Right lobe of liver (tissue), 6 donors: ENCODE measurements at regions not wholly inside any gene's neighbourhood (a gene's known extent, or its start where the extent isn't known, plus 50 kb on each side); places are given as distances from the start of the nearest gene placed in this dataset.

Source experiments
- ATAC-seq, 4 donors: fragments of 200-7000 bp; cut with Tn5 transposase; one replicate each; pipeline ENCODE4 v1.9.1; 2020; ENCODE audit warnings: mild to moderate bottlenecking in 4 of 4, moderate library complexity in 4 of 4
- DNase-seq, 3 donors: peaks; one replicate each; pipeline ENCODE4 v3.0.0-alpha.2; 2020
- H3K27ac ChIP-seq, 3 donors: fragments of 200-600 bp; one replicate each; pipeline ENCODE4 v1.8.0; 2022
- H3K27me3 ChIP-seq, 2 donors: fragments of 200-600 bp; one replicate each; pipeline ENCODE4 v1.8.0; 2022
- H3K36me3 ChIP-seq, 4 donors: fragments of 200-600 bp; sonication (generic) in 1 of 4; one replicate each; pipeline versions ENCODE4 v1.5.1 to v1.8.0; 2017 to 2022; ENCODE audit warnings: control low read depth in 1 of 4
- H3K4me1 ChIP-seq, 4 donors: fragments of 200-600 bp; sonication (generic) in 1 of 4; one replicate each; pipeline versions ENCODE4 v1.5.1 to v1.8.0; 2017 to 2022; ENCODE audit warnings: control low read depth in 1 of 4
- H3K4me3 ChIP-seq, 3 donors: fragments of 200-600 bp; one replicate each; pipeline ENCODE4 v1.8.0; 2022
- H3K9me3 ChIP-seq, 4 donors: fragments of 200-600 bp; sonication (generic) in 1 of 4; one replicate each; pipeline versions ENCODE4 v1.5.1 to v1.8.0; 2017 to 2022; ENCODE audit warnings: control low read depth in 1 of 4
- CTCF ChIP-seq, 4 donors: fragments of 200-600 bp in 3 of 4; fragments of 450-650 bp in 1 of 4; IDR thresholded peaks; one replicate each; pipeline versions ENCODE4 v1.5.1 to v1.8.0; 2016 to 2022; ENCODE audit warnings: antibody characterized with exemption in 4 of 4, mild to moderate bottlenecking in 2 of 4
- POLR2A ChIP-seq: fragments of 450-650 bp; IDR thresholded peaks from one replicate; pipeline ENCODE4 v1.6.1; 2017; ENCODE audit warnings: antibody characterized with exemption, mild to moderate bottlenecking
- WGBS: methylation state at CpG from one replicate; pipeline ENCODE4 v1.1.6; 2018; ENCODE audit warnings: low coverage, low lambda C conversion rate; ENCODE audit not compliant: insufficient coverage; ENCODE audit errors: missing lambda C conversion rate; 5-methylcytosine and 5-hydroxymethylcytosine counted together
- intact Hi-C, 2 donors: fragments of 100-400 bp; cut with DNase I; formaldehyde crosslinking; loops; one replicate each; pipeline versions ENCODE4 v1.11.2 to v1.14.1; 2022
- donor health status: DM: no; HTN: yes; CAD: no.
- donor health status: DM: no; HTN: no; CAD: no.
- donor health status: DM: no; HTN: no; CAD: no.
- donor health status: DM: no; HTN: yes; CAD: no.
- donor health status: DM: no; HTN: yes; CAD: no.

GRCh38 chr17:22441776-22442175 is 749.5 kb downstream of the KCNJ18 start:
- H3K27me3 ChIP-seq: no peaks in the 10 kb centered on the region
- no peak for ATAC-seq
- intact Hi-C loops: no loop called here

GRCh38 chr17:22443061-22443460 is 750.7 kb downstream of the KCNJ18 start:
- WGBS: 51% methylated on average over 4 of the region's 6 CpGs
- no peaks in the 10 kb centered on the region for H3K27me3 ChIP-seq
- ATAC-seq: no peak
- TF ChIP-seq POLR2A (no peak), CTCF (IDR thresholded peaks at IDR 0.05) (no peak)
- intact Hi-C loops: no loop called here
- H3K4me3 ChIP-seq: no peak overlapping the region
- H3K36me3 ChIP-seq: no peaks in the 10 kb centered on the region
- no peak overlapping the region for H3K27ac ChIP-seq
- H3K9me3 ChIP-seq: no peaks in the 10 kb centered on the region
- H3K4me1 ChIP-seq: no peaks in the 10 kb centered on the region
- DNase-seq: no peak

More at GRCh38 chr17:22441776-22442175, 749.5 kb downstream of the KCNJ18 start:
- H3K4me1 ChIP-seq: no peaks in the 10 kb centered on the region
- DNase-seq: no peak
- no peaks in the 10 kb centered on the region for H3K36me3 ChIP-seq
- no peaks in the 10 kb centered on the region for H3K9me3 ChIP-seq
- WGBS: 54% methylated on average over 7 of the region's 7 CpGs
- no peak overlapping the region for H3K4me3 ChIP-seq
- TF ChIP-seq CTCF (IDR thresholded peaks at IDR 0.05): no peak
- no peak for TF ChIP-seq POLR2A
- H3K27ac ChIP-seq: no peak overlapping the region

GRCh38 chr17:22453181-22453580 is 760.9 kb downstream of the KCNJ18 start:
- Histone ChIP-seq H3K4me1 (no peaks in the 10 kb centered on the region), H3K36me3 (no peaks in the 10 kb centered on the region), H3K4me3 (no peak overlapping the region), H3K9me3 (no peaks in the 10 kb centered on the region), H3K27me3 (no peaks in the 10 kb centered on the region), H3K27ac (no peak overlapping the region)
- TF ChIP-seq POLR2A (no peak), CTCF (IDR thresholded peaks at IDR 0.05) (no peak)
- WGBS: 70% methylated on average over 18 of the region's 19 CpGs
- no peak for DNase-seq
- intact Hi-C loops: no loop called here
- no peak for ATAC-seq

GRCh38 chr17:22454070-22454999 is 762.0 kb downstream of the KCNJ18 start:
- Histone ChIP-seq H3K36me3 (no peaks in the 10 kb centered on the region), H3K9me3 (no peaks in the 10 kb centered on the region), H3K27me3 (no peaks in the 10 kb centered on the region), H3K4me1 (no peaks in the 10 kb centered on the region), H3K27ac (no peak overlapping the region), H3K4me3 (no peak overlapping the region)
- peak in 3 of 4 donors; percentile 32 to 36 (median 34) for ATAC-seq
- DNase-seq: no peak
- TF ChIP-seq CTCF (IDR thresholded peaks at IDR 0.05) (no peak), POLR2A (no peak)
- WGBS: 67% methylated on average over 25 of the region's 82 CpGs
- intact Hi-C loops: no loop called here
